GM19023 (cell line): ENCODE measurements at regions not wholly inside any gene's neighbourhood (a gene's known extent, or its start where the extent isn't known, plus 50 kb on each side); places are given as distances from the start of the nearest gene placed in this dataset.

Source experiments
- ATAC-seq: cut with Tn5 transposase; IDR thresholded peaks from one replicate; pipeline ENCODE4 v1.9.1; 2021; ENCODE audit warnings: mild to moderate bottlenecking, moderate library complexity; ENCODE audit not compliant: unreplicated experiment

DNA sequence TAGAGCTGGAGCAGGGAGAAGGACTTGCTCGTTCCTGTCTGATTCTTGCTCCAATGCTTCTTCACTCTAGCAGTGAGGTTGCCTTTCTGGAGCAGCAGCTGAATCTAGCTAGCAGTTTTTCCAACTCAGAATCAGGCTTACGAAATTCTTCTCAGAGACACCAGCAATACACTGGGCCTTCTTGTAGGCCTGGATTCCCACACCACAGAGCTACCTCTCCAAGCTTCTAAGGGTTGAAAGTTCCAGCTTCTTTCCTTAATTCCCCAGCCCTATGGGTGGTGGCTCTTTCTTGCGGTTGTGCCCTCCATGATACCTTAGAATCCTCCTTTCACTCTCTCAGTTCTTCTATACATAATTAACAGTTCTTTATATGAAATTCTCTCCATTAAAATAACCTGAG lies 586.6 kb downstream of the INHBA start:
- ATAC-seq: no peak

DNA sequence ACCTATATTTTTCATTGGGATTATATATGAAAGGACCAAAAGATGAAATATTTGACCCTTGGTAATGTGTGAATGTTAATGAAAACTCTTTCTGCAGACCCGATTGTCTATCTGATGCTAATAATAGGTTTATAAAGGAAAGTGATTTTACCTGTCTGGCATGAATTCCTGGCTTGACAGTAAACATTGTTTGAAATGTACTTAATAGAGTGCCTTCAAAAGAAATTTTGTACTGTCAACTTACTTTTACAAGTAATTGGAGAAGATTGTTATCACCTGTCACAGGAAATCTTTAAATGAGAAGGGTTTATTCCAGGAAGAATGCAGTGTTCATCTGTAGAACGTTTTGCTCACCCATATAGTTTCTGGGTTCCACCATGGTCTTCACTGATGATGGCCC lies 588.2 kb downstream of the INHBA start:
- no peak for ATAC-seq

DNA sequence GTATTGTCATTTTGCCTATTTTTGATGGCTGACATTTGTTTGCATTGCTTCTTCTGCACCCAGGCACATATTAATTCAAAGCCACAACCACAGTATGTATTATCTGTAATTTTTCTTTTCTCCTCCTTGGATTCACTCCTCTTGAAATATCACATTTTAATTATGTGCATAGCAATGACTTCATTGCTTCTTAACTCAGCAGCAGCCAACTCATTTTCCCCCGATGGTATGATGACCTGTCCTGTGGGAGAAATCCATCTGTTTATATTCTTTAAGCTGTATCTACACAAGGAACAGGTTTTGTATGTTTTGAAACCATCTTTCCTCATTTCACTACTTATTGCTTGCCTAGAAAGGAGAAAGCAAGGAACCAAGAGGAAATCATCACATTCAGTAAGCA lies 588.8 kb downstream of the INHBA start:
- no peak for ATAC-seq

DNA sequence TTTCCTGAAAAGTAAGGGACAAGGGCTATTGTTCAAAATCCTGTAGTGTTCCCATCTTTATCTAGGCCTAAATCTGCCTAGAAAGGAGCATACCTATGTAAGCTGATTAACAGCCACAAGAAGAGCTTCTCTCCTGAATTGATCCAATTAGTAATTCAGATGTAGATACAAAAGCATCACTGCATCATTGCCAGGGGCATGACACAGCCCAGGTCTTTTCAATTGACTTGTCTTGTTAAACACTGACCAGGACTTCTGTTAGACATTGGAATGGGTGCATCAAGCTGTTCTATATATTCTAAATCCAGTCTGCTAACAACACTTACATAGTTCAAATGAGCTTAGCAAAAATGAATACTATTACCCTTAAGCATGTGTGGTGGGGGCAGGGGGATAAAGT lies 589.2 kb downstream of the INHBA start:
- no peak for ATAC-seq

DNA sequence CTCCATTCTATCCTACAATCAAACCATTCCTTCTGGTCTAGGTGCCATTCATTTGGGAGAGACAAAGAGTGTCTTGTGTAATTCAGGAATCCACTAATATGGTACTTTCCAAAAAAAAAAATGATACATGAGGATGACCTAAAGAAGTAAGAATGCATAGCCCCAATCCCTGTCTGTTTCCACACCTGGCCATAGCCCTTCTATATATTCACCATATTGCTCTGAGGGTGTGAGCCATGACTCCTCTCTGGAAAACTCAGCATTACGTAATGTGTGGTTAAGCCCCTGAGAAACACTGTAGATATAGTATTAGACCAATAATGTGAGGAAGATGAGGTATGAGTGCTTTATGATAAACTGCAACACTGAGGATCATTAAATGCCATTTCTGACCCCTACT lies 592.7 kb downstream of the INHBA start:
- no peak for ATAC-seq

DNA sequence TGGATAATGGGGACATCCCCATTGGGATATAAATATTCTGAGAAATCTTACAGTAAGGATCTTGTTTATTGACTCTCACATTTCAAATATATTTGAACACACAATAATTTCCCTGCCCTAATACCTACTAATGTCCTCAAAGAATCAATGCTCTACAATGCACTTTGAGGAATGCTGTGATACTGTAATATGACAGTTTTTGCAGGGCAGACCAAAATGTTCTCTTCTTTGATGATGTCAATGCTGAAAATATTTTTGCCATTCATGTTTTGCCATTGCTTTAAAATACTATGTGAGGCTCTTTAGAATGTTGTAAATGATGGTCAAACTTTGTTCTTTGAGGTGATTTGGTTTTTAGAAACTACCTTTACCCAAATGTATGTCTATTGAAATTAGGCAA lies 594.1 kb downstream of the INHBA start:
- ATAC-seq: no peak

DNA sequence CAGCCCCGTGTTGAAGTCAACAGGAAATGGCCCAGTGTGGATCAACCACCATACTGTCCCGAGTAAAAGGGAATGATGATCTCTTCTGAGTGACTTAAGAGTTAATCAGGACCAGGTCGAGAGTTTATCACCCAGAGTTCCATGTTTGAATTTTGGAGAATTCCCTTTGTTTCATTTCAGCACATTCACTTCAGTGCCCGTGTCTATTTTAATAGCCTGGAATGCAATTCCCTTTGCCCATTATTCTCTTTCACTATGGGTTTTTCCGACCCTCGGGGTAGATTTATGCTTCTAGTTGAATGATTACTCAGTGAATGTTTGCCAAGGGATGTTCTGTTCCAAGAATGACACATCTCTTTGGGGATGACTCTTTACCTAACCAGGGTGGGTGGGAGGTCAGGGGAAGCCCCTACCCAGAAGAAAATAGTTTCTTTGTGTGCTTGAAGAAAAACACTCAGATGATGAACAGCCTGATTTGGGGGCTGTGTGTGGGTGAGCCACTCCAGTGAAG lies 594.9 kb downstream of the INHBA start:
- ATAC-seq: peak; percentile 43

DNA sequence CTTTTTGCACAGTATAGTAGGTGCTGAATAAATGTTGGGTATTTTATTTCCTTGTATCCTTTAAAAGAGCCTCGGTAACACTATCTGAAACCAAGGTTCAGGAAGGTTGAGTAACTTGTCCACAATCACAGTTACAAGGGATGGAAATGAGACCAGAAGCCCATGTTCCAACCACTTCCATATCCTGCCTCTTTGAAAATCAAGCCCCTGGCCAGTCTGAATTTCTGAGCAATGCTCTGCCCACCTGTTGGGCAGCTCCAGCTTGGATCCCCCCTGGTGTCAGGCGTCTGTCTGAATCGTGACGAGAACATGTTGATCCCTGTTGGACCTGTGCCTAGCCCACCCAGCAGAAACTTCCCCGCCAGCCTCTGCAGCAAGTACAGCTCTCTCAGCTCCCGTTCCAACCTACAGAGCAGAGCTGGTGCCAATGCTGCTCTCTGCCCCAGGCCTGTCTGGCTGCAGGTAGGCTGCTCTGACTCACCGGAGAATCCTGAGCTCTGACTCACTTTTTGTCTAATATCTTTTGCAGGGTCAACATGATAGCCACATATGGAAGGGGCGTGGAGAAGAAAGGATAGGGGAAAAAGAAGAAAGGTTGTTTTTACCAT lies 595.5 kb downstream of the INHBA start:
- ATAC-seq: peak; percentile 44

DNA sequence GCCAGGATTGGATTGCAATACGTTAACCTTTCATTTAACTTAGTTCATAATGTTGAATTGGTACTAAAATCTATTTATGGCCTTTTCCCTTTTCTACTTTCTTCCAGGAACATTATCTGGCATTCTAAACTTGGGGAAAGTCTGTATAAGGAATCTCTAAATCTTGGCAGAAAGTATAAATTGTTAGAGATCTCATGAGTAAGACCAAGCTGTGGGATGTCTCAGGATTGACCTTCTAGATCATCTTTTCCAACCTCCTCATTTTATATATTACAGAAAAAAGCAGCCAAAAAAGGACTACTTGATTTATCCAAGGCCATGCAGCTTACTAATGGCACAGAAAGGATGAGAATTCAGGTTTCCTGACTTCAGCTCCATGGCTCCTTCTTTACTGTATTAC lies 598.3 kb downstream of the INHBA start:
- no peak for ATAC-seq

DNA sequence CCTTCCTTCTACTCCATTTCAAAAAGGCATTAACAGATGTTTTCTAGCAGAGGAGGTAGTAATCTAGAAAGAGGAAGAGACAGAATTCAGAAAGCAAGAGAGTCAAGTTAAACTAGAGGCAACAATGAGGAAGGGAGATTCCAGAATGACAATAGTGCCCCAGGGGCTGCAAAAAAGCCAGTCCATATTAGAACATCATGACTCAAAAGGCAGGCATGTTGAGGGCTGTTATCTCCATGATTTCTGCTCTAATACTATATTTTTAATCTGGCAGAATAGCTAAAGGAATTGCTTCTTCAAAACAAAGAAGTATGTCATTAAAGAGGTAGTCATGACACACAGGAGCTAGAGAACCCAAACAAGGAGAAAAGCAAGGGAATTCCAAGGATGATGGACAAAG lies 599.6 kb downstream of the INHBA start:
- peak; percentile 55 for ATAC-seq

DNA sequence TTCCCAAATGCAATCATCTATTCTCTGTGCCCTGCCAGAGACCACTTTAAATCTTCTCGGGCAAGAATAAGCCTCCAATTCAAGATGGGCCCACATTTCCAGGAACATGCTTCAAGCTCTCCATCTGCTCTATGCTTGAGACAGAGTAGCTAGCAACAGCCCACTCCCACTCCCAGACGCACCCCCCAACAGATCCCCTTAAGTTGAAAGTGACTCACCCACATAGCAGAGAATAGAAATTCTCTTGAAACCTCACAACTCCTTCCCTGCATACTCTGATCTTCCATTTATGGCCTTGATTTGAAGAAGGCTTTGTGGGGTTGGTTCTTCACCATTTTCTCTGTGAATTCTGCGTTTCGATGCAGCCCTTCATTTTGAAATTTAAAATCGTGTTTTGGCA lies 604.0 kb downstream of the INHBA start:
- ATAC-seq: no peak

DNA sequence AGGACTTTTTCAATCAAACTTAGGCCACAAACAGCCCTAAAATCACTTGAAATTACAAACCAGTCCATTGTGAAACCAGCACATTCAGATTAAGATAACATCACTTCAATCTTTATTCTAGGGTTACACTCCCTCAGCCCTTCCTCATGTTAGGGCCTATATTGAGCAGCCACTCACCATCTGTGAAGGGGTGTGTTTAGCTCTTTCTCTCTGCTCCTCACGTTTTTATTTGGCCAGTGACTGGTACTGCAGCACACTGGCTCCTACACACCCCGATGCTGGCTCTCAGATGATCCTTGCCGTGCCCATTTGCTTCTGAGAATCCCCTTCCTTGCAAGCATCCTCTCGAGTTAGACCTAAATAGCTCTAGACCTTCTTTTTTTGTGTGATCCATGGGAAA lies 604.5 kb downstream of the INHBA start:
- no peak for ATAC-seq

DNA sequence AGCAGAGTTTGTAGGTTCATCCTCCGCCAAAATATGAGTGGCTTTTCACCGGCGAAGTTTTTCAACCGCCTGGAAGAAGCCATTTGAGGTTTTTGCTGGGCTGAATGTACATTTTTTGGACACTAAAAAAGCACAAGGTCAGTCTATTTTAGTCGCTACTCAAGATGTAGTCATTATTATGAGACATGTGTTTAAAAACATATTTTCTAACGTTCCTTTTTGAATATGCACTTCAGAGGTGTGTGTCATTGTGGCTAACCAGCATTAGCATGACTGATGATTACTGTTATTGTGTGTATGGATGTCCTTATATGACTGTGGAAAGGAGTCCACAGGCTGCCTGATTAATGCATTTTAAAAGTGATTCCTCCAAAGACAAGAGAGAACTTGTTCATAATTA lies 605.4 kb downstream of the INHBA start:
- ATAC-seq: no peak

DNA sequence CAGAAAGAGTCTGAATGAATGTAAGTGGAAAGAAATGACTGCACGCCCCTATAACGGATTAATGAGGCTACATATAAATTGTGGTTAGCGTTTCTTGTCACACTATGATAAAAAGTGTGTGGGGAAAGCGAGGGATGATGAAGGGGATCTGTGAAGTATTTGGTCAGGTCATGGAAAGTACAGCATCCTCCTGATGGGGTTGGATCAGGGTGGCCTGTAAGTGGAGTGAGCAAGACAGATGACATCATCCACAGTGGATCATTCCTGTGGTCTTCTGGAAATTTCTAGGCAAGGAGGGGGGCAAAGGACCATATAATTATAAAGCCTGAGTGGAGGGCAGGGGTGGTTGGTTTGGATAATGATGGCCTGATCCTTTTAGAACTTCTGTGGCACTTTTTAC lies 606.0 kb downstream of the INHBA start:
- ATAC-seq: no peak

DNA sequence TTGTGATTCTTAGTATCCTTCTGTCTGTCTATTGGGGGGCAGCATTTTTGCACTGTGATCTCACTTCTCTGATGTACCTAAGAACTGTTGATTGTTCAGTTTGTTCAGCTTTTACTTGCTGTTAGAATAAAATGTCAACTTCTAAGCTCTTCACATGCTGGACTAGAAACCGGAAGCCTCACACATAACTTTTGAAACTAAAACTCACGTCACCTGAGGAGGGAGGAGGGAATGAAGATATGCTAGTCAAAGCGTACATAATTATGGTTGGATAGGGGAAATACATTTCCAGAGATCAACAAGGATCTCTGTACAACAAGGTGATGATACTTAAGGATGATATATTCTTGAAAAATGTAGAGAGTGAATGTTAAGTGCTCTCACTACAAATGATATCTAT lies 609.7 kb downstream of the INHBA start:
- no peak for ATAC-seq

DNA sequence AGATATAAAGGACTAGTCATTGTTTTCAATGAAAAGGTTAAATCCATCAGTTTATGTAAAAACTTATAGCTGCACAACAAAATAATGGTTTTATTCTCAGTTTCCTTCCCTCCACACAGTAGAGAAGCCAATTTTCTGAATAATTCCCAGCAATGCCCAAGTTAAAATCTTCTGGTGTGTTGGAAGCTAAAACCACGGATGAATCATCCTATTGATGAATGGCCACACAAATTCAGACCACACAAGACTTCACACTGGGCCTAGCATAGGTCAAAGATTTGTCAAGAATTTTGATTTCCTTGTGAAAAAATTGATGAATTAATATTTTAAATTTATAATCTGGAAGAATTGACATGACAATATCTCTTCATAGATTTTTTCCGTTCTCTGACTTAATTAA lies 617.6 kb downstream of the INHBA start:
- ATAC-seq: no peak

DNA sequence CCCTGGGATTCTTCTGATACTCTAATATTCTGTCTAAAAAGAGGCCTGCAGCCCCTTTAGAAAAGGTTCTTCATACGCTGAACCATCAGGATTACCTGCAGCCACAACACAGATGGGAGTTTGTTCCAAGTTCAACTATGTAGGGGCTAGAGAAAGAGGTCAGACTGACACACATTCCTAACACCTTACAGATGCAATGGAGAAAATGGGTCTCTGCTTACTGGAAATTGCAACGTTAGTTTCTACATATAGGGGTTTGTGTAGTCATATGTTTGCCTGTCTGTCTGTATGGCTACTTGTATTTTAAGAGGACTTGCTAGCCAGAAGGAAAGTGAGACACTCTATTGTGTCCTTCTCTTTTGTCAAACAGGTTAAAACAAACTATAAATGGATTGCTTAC lies 618.5 kb downstream of the INHBA start:
- no peak for ATAC-seq

DNA sequence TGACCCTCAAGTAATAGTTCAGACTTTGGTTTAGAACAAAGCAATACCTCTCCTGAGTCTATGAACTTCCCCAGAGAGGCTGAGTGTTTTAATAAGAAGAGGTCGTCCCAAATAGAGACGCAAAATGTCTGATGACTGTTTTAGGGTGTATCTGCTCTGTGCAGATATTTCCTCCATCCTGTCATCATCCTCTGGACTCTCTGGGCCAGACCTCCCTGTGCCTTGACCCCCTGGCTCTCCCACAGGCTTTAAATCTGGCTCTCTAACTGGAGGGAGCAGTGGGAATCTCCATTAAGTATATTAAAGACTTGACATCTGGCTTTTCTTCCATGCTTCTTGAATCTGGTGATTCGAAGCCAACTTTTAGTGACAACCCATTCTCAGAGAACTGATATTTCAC lies 633.3 kb downstream of the INHBA start:
- ATAC-seq: no peak

DNA sequence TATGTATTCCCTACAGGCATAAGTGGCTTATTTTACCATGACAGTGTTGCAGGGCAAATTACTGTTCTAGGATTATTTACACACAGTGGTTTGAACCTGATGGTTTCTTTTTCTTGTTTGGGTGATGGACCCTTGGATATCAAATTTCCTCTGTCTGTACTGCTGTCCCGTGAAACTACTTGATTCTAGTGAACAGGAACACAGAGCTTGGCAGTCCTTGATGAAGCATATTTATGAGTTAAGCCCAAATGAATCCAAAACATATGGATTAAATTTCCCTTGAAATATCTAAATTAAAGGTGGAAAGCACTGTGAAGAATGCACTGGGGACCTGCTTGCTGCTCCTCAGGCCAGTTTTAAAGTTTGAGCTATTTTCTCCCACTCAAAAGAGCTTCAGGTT lies 635.3 kb downstream of the INHBA start:
- ATAC-seq: no peak

DNA sequence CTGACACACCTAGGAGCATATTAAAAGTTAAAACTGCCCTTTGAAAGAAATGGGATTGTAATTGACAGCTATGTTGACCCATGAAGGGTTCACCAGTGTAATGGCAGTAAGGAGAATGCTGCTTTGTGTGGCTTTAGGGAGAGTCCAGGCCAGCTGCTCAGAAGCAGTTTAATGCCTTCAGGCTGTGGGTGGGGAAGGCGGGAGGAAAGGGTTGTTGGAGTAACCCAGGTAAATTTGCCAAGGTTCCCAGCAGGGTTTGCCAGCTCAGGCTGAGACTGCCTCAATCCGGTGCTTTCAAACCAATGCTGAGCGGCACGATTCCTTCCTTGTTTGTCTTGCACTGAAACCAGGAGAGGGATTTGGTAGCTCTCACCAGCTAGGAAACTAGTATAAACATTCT lies 637.2 kb downstream of the INHBA start:
- ATAC-seq: no peak

DNA sequence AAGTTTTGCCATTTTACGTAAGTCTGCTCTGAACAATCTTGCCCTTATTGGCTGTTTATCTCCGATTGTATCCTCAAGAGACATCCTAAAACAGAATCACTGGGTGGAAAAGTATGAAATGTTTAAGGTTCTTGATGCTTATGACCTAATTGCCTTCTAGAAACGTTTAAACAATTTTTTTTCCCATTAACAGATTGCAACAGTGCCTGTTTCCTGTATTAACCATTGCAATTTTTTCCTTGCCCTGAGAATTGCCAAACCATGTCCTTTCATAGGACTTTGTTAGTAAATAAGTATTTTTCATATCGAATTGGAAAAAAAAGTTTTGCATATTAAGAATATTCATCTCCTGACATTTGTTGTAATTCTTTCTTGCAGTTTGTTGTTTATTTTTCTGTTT lies 639.8 kb downstream of the INHBA start:
- ATAC-seq: no peak

DNA sequence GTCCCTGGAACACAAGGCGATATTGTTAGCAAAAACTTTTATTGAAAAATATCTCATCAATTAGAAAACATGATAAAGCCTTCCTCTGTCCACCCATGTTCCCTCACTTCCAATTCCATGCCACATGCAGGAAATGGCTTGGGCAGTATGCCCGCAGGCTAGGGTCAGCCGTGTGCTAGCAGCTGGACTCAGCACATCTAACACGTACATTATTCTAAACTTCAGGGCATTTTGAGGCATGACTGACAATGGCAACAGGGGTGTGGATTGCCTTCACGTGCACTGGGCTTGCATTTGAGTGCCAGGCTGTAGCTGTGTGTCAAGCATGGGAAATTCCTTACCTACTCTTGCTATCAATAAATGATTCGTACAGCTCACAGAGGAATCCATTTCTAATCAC lies 642.1 kb downstream of the INHBA start:
- ATAC-seq: no peak

DNA sequence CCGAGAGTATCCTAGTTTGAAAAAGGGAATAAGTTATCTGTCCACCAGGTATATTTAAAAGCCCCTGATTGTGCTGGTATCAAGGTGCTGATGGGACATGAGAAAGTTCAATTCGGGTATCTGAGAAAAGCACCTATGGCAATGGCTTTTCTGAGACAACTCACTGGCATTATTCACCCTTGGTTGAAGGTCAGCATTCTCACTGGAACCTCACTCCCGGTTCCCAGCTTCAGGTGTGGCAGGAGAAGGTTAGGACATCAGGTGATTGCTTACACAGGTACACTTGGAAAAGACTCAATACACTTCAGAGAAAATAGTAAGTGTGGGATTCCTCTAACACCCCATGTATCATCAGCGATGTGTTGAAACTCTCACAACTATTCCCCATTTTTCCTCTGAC lies 643.1 kb downstream of the INHBA start:
- ATAC-seq: no peak
